ENCODE measurements at regions not wholly inside any gene's neighbourhood (a gene's known extent, or its start where the extent isn't known, plus 50 kb on each side); places are given as distances from the start of the nearest gene placed in this dataset.

GRCh38 chr7:36019980-36020379, 133.1 kb upstream of the EEPD1 start:
- no peak for TF ChIP-seq CTCF (IDR thresholded peaks at IDR 0.05; ENCODE audit: extremely low read depth in 1 of 2, insufficient read depth in 1 of 2, low read depth in 1 of 2, low read length in 2 of 2)
- no peak for TF ChIP-seq EZH2 (IDR thresholded peaks at IDR 0.05; ENCODE audit: borderline replicate concordance, low read depth, low read length, severe bottlenecking)
- TF ChIP-seq MAX (IDR thresholded peaks at IDR 0.05; ENCODE audit: insufficient read depth, insufficient read length), result no peak
- no peak for TF ChIP-seq JUN (IDR thresholded peaks at IDR 0.05; ENCODE audit: borderline replicate concordance, insufficient read depth, insufficient read length, low read depth)
- no peak for TF ChIP-seq POLR2A (IDR thresholded peaks at IDR 0.05; ENCODE audit: low read depth, low read length)
- TF ChIP-seq POLR2AphosphoS5 (IDR thresholded peaks at IDR 0.05; ENCODE audit: insufficient read depth, low read depth, low read length), result no peak

All from endothelial cell of umbilical vein (primary cell).